ENCODE measurements at regions not wholly inside any gene's neighbourhood (a gene's known extent, or its start where the extent isn't known, plus 50 kb on each side); places are given as distances from the start of the nearest gene placed in this dataset.

GRCh38 chr2:38194751-38195150 lies 118.8 kb upstream of the CYP1B1 start:
- Histone ChIP-seq H3K9me2 (ENCODE audit: insufficient read depth) (0 out of 2 replicates have a peak, but pooled peaks cover 3% of the 10 kb centered on the region), H4K20me1 (replicated peaks; ENCODE audit: insufficient read depth) (no peaks in the 10 kb centered on the region; the same call in 1 of the 2 replicates), H3K4me1 (ENCODE audit: insufficient read depth) (peaks cover 12% of the 10 kb centered on the region; the same call in 1 of the 2 replicates), H3K4me3 (no peak overlapping the region), H3K4me2 (no peak overlapping the region), H2AFZ (no peak overlapping the region), H3K36me3 (ENCODE audit: insufficient read depth) (no peaks in the 10 kb centered on the region), H3K27me3 (ENCODE audit: insufficient read depth) (no peaks in the 10 kb centered on the region), H3K79me2 (replicated peaks; ENCODE audit: insufficient read depth) (no peaks in the 10 kb centered on the region), H3F3A (replicated peaks; ENCODE audit: low read depth) (no peaks in the 10 kb centered on the region), H3K27ac (ENCODE audit: low read depth) (no peak overlapping the region)
- no peaks in the 10 kb centered on the region for H3K9me3 Mint-ChIP-seq
- H3K27me3 Mint-ChIP-seq (ENCODE audit: insufficient read depth, low read depth, poor library complexity): peaks cover 7% of the 10 kb centered on the region
- H3K36me3 Mint-ChIP-seq (ENCODE audit: low read depth): no peaks in the 10 kb centered on the region
- no peak for TF ChIP-seq ZNF331 (CRISPR knock-in tag; IDR thresholded peaks at IDR 0.05; ENCODE audit: low read depth)
- TF ChIP-seq EZH2phosphoT487 (IDR thresholded peaks at IDR 0.05; ENCODE audit: unreplicated experiment): no peak
- no peak for TF ChIP-seq JUNB (IDR thresholded peaks at IDR 0.05; ENCODE audit: unreplicated experiment)
- TF ChIP-seq CREB1 (CRISPR knock-in tag; IDR thresholded peaks at IDR 0.05; ENCODE audit: low read depth): no peak
- TF ChIP-seq, protein P1, sequence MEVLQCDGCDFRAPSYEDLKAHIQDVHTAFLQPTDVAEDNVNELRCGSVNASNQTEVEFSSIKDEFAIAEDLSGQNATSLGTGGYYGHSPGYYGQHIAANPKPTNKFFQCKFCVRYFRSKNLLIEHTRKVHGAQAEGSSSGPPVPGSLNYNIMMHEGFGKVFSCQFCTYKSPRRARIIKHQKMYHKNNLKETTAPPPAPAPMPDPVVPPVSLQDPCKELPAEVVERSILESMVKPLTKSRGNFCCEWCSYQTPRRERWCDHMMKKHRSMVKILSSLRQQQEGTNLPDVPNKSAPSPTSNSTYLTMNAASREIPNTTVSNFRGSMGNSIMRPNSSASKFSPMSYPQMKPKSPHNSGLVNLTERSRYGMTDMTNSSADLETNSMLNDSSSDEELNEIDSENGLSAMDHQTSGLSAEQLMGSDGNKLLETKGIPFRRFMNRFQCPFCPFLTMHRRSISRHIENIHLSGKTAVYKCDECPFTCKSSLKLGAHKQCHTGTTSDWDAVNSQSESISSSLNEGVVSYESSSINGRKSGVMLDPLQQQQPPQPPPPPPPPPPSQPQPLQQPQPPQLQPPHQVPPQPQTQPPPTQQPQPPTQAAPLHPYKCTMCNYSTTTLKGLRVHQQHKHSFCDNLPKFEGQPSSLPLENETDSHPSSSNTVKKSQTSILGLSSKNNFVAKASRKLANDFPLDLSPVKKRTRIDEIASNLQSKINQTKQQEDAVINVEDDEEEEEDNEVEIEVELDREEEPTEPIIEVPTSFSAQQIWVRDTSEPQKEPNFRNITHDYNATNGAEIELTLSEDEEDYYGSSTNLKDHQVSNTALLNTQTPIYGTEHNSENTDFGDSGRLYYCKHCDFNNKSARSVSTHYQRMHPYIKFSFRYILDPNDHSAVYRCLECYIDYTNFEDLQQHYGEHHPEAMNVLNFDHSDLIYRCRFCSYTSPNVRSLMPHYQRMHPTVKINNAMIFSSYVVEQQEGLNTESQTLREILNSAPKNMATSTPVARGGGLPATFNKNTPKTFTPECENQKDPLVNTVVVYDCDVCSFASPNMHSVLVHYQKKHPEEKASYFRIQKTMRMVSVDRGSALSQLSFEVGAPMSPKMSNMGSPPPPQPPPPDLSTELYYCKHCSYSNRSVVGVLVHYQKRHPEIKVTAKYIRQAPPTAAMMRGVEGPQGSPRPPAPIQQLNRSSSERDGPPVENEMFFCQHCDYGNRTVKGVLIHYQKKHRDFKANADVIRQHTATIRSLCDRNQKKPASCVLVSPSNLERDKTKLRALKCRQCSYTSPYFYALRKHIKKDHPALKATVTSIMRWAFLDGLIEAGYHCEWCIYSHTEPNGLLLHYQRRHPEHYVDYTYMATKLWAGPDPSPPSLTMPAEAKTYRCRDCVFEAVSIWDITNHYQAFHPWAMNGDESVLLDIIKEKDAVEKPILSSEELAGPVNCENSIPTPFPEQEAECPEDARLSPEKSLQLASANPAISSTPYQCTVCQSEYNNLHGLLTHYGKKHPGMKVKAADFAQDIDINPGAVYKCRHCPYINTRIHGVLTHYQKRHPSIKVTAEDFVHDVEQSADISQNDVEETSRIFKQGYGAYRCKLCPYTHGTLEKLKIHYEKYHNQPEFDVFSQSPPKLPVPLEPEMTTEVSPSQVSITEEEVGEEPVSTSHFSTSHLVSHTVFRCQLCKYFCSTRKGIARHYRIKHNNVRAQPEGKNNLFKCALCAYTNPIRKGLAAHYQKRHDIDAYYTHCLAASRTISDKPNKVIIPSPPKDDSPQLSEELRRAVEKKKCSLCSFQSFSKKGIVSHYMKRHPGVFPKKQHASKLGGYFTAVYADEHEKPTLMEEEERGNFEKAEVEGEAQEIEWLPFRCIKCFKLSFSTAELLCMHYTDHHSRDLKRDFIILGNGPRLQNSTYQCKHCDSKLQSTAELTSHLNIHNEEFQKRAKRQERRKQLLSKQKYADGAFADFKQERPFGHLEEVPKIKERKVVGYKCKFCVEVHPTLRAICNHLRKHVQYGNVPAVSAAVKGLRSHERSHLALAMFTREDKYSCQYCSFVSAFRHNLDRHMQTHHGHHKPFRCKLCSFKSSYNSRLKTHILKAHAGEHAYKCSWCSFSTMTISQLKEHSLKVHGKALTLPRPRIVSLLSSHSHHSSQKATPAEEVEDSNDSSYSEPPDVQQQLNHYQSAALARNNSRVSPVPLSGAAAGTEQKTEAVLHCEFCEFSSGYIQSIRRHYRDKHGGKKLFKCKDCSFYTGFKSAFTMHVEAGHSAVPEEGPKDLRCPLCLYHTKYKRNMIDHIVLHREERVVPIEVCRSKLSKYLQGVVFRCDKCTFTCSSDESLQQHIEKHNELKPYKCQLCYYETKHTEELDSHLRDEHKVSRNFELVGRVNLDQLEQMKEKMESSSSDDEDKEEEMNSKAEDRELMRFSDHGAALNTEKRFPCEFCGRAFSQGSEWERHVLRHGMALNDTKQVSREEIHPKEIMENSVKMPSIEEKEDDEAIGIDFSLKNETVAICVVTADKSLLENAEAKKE (CRISPR knock-in tag; IDR thresholded peaks at IDR 0.05): no peak
- TF ChIP-seq ZNF114 (CRISPR knock-in tag; IDR thresholded peaks at IDR 0.05): no peak
- no peak for TF ChIP-seq ETS1 (IDR thresholded peaks at IDR 0.05)
- TF ChIP-seq, protein P2, sequence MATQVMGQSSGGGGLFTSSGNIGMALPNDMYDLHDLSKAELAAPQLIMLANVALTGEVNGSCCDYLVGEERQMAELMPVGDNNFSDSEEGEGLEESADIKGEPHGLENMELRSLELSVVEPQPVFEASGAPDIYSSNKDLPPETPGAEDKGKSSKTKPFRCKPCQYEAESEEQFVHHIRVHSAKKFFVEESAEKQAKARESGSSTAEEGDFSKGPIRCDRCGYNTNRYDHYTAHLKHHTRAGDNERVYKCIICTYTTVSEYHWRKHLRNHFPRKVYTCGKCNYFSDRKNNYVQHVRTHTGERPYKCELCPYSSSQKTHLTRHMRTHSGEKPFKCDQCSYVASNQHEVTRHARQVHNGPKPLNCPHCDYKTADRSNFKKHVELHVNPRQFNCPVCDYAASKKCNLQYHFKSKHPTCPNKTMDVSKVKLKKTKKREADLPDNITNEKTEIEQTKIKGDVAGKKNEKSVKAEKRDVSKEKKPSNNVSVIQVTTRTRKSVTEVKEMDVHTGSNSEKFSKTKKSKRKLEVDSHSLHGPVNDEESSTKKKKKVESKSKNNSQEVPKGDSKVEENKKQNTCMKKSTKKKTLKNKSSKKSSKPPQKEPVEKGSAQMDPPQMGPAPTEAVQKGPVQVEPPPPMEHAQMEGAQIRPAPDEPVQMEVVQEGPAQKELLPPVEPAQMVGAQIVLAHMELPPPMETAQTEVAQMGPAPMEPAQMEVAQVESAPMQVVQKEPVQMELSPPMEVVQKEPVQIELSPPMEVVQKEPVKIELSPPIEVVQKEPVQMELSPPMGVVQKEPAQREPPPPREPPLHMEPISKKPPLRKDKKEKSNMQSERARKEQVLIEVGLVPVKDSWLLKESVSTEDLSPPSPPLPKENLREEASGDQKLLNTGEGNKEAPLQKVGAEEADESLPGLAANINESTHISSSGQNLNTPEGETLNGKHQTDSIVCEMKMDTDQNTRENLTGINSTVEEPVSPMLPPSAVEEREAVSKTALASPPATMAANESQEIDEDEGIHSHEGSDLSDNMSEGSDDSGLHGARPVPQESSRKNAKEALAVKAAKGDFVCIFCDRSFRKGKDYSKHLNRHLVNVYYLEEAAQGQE (IDR thresholded peaks at IDR 0.05; ENCODE audit: unreplicated experiment): no peak
- no peak for TF ChIP-seq EZH2 (IDR thresholded peaks at IDR 0.05; ENCODE audit: low read depth, unreplicated experiment)
- TF ChIP-seq STAT1 (IDR thresholded peaks at IDR 0.05; ENCODE audit: unreplicated experiment): no peak
- no peak for TF ChIP-seq POLR2AphosphoS5 (IDR thresholded peaks at IDR 0.05; ENCODE audit: low read depth)
- no peak for TF ChIP-seq NANOG (IDR thresholded peaks at IDR 0.05; ENCODE audit: borderline replicate concordance)
- TF ChIP-seq, protein P3, sequence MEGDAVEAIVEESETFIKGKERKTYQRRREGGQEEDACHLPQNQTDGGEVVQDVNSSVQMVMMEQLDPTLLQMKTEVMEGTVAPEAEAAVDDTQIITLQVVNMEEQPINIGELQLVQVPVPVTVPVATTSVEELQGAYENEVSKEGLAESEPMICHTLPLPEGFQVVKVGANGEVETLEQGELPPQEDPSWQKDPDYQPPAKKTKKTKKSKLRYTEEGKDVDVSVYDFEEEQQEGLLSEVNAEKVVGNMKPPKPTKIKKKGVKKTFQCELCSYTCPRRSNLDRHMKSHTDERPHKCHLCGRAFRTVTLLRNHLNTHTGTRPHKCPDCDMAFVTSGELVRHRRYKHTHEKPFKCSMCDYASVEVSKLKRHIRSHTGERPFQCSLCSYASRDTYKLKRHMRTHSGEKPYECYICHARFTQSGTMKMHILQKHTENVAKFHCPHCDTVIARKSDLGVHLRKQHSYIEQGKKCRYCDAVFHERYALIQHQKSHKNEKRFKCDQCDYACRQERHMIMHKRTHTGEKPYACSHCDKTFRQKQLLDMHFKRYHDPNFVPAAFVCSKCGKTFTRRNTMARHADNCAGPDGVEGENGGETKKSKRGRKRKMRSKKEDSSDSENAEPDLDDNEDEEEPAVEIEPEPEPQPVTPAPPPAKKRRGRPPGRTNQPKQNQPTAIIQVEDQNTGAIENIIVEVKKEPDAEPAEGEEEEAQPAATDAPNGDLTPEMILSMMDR (conservative IDR thresholded peaks at IDR 0.05; ENCODE audit: low read depth in 2 of 2): no peak
- DNase-seq (ENCODE audit: low spot score) (no peak), ATAC-seq (no peak)
- no peak overlapping the region for H3K27ac Mint-ChIP-seq
- H3K4me3 Mint-ChIP-seq: no peak overlapping the region
- H3K4me1 Mint-ChIP-seq: peaks cover 13% of the 10 kb centered on the region

Data from GM23338 (cell line).